ENCODE measurements at regions not wholly inside any gene's neighbourhood (a gene's known extent, or its start where the extent isn't known, plus 50 kb on each side); places are given as distances from the start of the nearest gene placed in this dataset.

DNA sequence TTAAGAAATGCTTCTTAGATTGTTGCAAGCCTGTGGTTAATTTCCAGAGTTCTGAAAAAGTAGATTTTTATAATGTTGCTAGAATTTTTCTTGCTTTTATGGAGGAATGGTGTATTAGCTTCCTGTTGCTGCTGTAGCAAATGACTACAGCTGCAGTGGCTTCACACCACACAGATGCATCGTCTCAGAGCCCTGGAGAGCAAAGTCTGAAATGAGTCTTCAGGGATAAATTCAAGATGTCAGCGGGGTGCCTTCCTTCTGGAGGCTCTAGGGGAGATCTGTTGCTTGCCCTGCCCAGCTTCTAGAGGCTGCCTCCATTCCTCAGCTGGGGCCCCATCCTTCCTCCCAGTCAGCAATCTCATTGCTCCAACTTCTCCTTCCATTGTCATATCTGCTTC is 187.8 kb downstream of the ZNF516 start:
- peaks cover under 1% of the 10 kb centered on the region for H3K4me1 Mint-ChIP-seq (ENCODE audit: unreplicated experiment)
- TF ChIP-seq, protein P1, sequence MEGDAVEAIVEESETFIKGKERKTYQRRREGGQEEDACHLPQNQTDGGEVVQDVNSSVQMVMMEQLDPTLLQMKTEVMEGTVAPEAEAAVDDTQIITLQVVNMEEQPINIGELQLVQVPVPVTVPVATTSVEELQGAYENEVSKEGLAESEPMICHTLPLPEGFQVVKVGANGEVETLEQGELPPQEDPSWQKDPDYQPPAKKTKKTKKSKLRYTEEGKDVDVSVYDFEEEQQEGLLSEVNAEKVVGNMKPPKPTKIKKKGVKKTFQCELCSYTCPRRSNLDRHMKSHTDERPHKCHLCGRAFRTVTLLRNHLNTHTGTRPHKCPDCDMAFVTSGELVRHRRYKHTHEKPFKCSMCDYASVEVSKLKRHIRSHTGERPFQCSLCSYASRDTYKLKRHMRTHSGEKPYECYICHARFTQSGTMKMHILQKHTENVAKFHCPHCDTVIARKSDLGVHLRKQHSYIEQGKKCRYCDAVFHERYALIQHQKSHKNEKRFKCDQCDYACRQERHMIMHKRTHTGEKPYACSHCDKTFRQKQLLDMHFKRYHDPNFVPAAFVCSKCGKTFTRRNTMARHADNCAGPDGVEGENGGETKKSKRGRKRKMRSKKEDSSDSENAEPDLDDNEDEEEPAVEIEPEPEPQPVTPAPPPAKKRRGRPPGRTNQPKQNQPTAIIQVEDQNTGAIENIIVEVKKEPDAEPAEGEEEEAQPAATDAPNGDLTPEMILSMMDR (IDR thresholded peaks at IDR 0.05; ENCODE audit: unreplicated experiment), result no peak
- no peaks in the 10 kb centered on the region for H3K27me3 Mint-ChIP-seq (ENCODE audit: unreplicated experiment)
- no peak for DNase-seq (ENCODE audit: low spot score)
- no peaks in the 10 kb centered on the region for H3K9me3 Mint-ChIP-seq (ENCODE audit: unreplicated experiment)
- H3K4me3 Mint-ChIP-seq (ENCODE audit: unreplicated experiment), result no peak overlapping the region
- H3K36me3 Mint-ChIP-seq (ENCODE audit: low read depth, unreplicated experiment), result no peaks in the 10 kb centered on the region
- H3K27ac Mint-ChIP-seq (ENCODE audit: unreplicated experiment), result no peak overlapping the region

DNA sequence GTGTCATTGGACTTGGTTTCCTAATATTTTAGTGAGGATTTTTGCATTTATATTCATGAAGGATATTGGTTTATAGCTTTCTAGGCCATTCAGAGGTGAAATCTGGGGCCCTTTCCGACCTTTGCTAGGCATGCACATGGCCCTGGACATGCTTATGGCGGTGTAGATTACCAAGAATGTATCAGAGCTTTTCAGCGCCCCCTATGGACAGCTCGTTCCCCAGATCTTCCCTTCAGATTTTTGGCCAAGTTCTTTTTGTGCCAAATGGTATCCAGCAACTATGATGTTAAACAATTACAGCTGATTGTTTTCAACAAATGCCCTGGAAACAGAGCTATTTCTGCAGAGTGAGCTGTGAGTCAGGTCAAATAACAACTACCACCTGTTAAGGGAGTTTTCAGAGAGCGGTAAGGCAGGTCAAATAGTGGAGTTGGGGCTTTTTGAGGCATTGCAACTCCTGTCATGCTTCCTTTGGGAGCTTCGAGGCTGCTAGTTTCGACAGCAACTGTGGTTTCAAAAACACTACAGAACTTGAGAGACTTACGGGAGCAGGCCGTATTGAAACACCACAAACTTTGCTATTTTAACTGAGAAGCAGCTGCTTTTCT is 188.3 kb downstream of the ZNF516 start:
- Mint-ChIP-seq H3K4me3 (ENCODE audit: unreplicated experiment) (no peak overlapping the region), H3K27me3 (ENCODE audit: unreplicated experiment) (no peaks in the 10 kb centered on the region), H3K4me1 (ENCODE audit: unreplicated experiment) (peaks cover 4% of the 10 kb centered on the region), H3K27ac (ENCODE audit: unreplicated experiment) (no peak overlapping the region), H3K36me3 (ENCODE audit: low read depth, unreplicated experiment) (no peaks in the 10 kb centered on the region), H3K9me3 (ENCODE audit: unreplicated experiment) (no peaks in the 10 kb centered on the region)
- DNase-seq (ENCODE audit: low spot score), result no peak
- TF ChIP-seq, protein P1 (IDR thresholded peaks at IDR 0.05; ENCODE audit: unreplicated experiment), result peak; percentile 60

- TF ChIP-seq, protein P1 (IDR thresholded peaks at IDR 0.05; ENCODE audit: unreplicated experiment), result no peak
- H3K9me3 Mint-ChIP-seq (ENCODE audit: unreplicated experiment), result no peaks in the 10 kb centered on the region
- H3K36me3 Mint-ChIP-seq (ENCODE audit: low read depth, unreplicated experiment), result no peaks in the 10 kb centered on the region
- peaks cover 4% of the 10 kb centered on the region for H3K4me1 Mint-ChIP-seq (ENCODE audit: unreplicated experiment)
- H3K4me3 Mint-ChIP-seq (ENCODE audit: unreplicated experiment), result no peak overlapping the region
- no peak overlapping the region for H3K27ac Mint-ChIP-seq (ENCODE audit: unreplicated experiment)
- DNase-seq (ENCODE audit: low spot score), result no peak
- no peaks in the 10 kb centered on the region for H3K27me3 Mint-ChIP-seq (ENCODE audit: unreplicated experiment)
Measured at GRCh38 chr18:76285866-76286265, 209.2 kb downstream of the ZNF516 start.

DNA sequence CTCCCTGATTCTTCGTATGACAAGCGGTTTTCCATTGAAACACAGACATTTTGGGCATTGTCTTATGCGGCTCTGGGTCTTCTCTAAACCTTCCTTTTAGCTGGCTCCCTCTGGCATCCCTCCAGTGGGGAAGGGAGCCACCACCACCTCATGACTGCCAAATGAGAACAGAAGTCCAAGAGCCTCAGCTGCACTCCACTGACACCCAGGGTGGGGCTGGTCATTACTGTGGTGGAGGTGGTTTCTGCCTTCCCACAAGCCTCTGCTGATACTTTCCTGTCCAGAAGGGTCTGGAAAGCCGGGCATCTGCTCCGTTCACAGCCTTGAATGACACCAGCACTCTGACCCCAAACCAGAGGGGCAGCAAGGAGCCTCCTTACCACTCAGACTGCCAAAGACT is 213.5 kb downstream of the ZNF516 start:
- TF ChIP-seq, protein P1 (IDR thresholded peaks at IDR 0.05; ENCODE audit: unreplicated experiment), result no peak
- H3K27ac Mint-ChIP-seq (ENCODE audit: unreplicated experiment), result no peak overlapping the region
- no peaks in the 10 kb centered on the region for H3K36me3 Mint-ChIP-seq (ENCODE audit: low read depth, unreplicated experiment)
- peaks cover 4% of the 10 kb centered on the region for H3K4me1 Mint-ChIP-seq (ENCODE audit: unreplicated experiment)
- no peak for DNase-seq (ENCODE audit: low spot score)
- H3K9me3 Mint-ChIP-seq (ENCODE audit: unreplicated experiment), result no peaks in the 10 kb centered on the region
- H3K27me3 Mint-ChIP-seq (ENCODE audit: unreplicated experiment), result no peaks in the 10 kb centered on the region
- H3K4me3 Mint-ChIP-seq (ENCODE audit: unreplicated experiment), result no peak overlapping the region

DNA sequence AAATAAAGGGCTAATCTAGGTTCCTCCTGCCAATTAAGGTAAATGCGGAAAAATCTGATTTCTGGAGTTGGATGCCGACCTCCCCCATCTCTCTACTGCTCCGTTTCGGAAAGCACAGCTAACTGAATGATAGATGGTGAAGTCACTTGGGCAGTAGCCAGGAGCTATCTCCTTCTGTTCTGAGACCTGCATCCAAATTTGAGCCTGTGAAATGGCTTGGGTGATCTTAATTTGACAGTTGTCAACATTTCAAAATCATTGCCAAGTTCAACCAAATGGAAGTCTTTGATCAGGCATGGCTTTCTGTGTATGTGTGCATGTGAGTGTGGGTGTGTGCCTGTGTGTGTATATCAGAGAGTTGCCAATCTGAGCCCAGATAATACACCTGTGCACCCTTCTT is 217.2 kb downstream of the ZNF516 start:
- Mint-ChIP-seq H3K4me1 (ENCODE audit: unreplicated experiment) (no peaks in the 10 kb centered on the region), H3K27ac (ENCODE audit: unreplicated experiment) (no peak overlapping the region), H3K4me3 (ENCODE audit: unreplicated experiment) (no peak overlapping the region), H3K27me3 (ENCODE audit: unreplicated experiment) (peaks cover 5% of the 10 kb centered on the region), H3K9me3 (ENCODE audit: unreplicated experiment) (no peaks in the 10 kb centered on the region), H3K36me3 (ENCODE audit: low read depth, unreplicated experiment) (no peaks in the 10 kb centered on the region)
- DNase-seq (ENCODE audit: low spot score), result no peak
- TF ChIP-seq, protein P1 (IDR thresholded peaks at IDR 0.05; ENCODE audit: unreplicated experiment), result no peak

All from endothelial cell (in vitro differentiated cells).